ENCODE measurements at regions not wholly inside any gene's neighbourhood (a gene's known extent, or its start where the extent isn't known, plus 50 kb on each side); places are given as distances from the start of the nearest gene placed in this dataset.
"Not testable (repeated sequence)": the region's sequence is repeated elsewhere in the genome, so short reads cannot be mapped to it uniquely, and the experiment has no call there.

DNA sequence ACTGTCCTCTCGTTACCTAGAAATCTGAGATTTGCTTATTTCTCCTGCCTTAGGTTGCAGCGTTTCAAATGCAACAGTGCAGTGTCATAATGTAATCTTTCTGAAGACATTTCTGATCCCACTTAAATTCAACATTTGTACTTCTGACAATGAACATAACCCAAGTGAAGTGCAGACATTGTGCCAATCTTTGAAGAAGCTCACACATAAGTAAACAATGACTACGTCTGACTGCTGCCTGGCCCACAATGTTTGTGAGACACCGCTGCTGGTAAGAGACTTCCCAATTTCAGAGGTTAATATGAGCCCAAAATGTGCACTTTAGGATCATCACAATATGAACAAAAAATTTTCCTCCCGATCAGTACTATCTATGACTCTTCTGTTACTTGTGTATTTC, 84.6 kb upstream of the BCL2L14 start:
- CTCF ChIA-PET: interaction anchor here (1.6 to 1.7 kb wide), 2 partner anchors 10 to 47 kb away, joined by 4 to 7 read pairs; no protein-coding TSS in a partner anchor
- DNase-seq (ENCODE audit: extremely low spot score): no peak
- POLR2A ChIA-PET: no interaction called here
- no peak for TF ChIP-seq CTCF (IDR thresholded peaks at IDR 0.05; ENCODE audit: control extremely low read depth, extremely low read depth, low read depth, missing control alignments)

- CTCF ChIA-PET: interaction anchor here (4.0 kb wide), 1 partner anchor 14 kb away, joined by 29 read pairs; no protein-coding TSS in a partner anchor
- POLR2A ChIA-PET: no interaction called here
- no peak for TF ChIP-seq CTCF (IDR thresholded peaks at IDR 0.05; ENCODE audit: control extremely low read depth, extremely low read depth, low read depth, missing control alignments)
- no peak for DNase-seq (ENCODE audit: extremely low spot score)
These were observed 82.8 kb upstream of the BCL2L14 start for GRCh38 chr12:11987901-11988300.

GRCh38 chr12:11991604-11992003, 79.1 kb upstream of the BCL2L14 start:
- ChIA-PET POLR2A (interaction anchor here (0.5 kb wide), 1 partner anchor 888 kb away, joined by 4 read pairs; no protein-coding TSS in a partner anchor), CTCF (interaction anchor here (1.7 to 4.0 kb wide), 2 partner anchors 10 to 17 kb away, joined by 7 to 29 read pairs; no protein-coding TSS in a partner anchor)
- TF ChIP-seq CTCF (IDR thresholded peaks at IDR 0.05; ENCODE audit: control extremely low read depth, extremely low read depth, low read depth, missing control alignments): no peak
- no peak for DNase-seq (ENCODE audit: extremely low spot score)

- no peak for DNase-seq (ENCODE audit: extremely low spot score)
- no peak for TF ChIP-seq CTCF (IDR thresholded peaks at IDR 0.05; ENCODE audit: control extremely low read depth, extremely low read depth, low read depth, missing control alignments)
- ChIA-PET CTCF (interaction anchor here (1.7 kb wide), 1 partner anchor 16 kb away, joined by 7 read pairs; no protein-coding TSS in a partner anchor), POLR2A (no interaction called here)
These were observed 78.2 kb upstream of the BCL2L14 start for GRCh38 chr12:11992515-11992914.

- CTCF ChIA-PET: interaction anchor here (3.2 kb wide), 1 partner anchor 11 kb away, joined by 17 read pairs; no protein-coding TSS in a partner anchor
- POLR2A ChIA-PET: not testable (repeated sequence)
These were observed 72.3 kb upstream of the BCL2L14 start for GRCh38 chr12:11998307-11998943.

GRCh38 chr12:11998944-11999315, 71.8 kb upstream of the BCL2L14 start:
- POLR2A ChIA-PET: no interaction called here
- DNase-seq (ENCODE audit: extremely low spot score): no peak
- CTCF ChIA-PET: interaction anchor here (3.2 kb wide), 1 partner anchor 10 kb away, joined by 17 read pairs; no protein-coding TSS in a partner anchor
- no peak for TF ChIP-seq CTCF (IDR thresholded peaks at IDR 0.05; ENCODE audit: control extremely low read depth, extremely low read depth, low read depth, missing control alignments)

More at GRCh38 chr12:11998307-11998943, 72.3 kb upstream of the BCL2L14 start:
- DNase-seq (ENCODE audit: extremely low spot score): not testable (repeated sequence)

GRCh38 chr12:12003609-12004008, 67.1 kb upstream of the BCL2L14 start:
- TF ChIP-seq CTCF (IDR thresholded peaks at IDR 0.05; ENCODE audit: control extremely low read depth, extremely low read depth, low read depth, missing control alignments): no peak
- DNase-seq (ENCODE audit: extremely low spot score): no peak
- ChIA-PET POLR2A (interaction anchor here (0.6 kb wide), 2 partner anchors 98 to 238 kb away, joined by 3 read pairs; no protein-coding TSS in a partner anchor), CTCF (interaction anchor here (1.4 to 4.7 kb wide), 3 partner anchors 14 to 272 kb away, joined by 4 to 29 read pairs (median 4); no protein-coding TSS in a partner anchor)

Measured in GM10248 (cell line).